COLO829 (cell line): ENCODE measurements at regions not wholly inside any gene's neighbourhood (a gene's known extent, or its start where the extent isn't known, plus 50 kb on each side); places are given as distances from the start of the nearest gene placed in this dataset.

ENCODE experiments used
- DNase-seq: peaks from one replicate; pipeline ENCODE4 v3.0.0; 2012; ENCODE audit warnings: low spot score

DNA sequence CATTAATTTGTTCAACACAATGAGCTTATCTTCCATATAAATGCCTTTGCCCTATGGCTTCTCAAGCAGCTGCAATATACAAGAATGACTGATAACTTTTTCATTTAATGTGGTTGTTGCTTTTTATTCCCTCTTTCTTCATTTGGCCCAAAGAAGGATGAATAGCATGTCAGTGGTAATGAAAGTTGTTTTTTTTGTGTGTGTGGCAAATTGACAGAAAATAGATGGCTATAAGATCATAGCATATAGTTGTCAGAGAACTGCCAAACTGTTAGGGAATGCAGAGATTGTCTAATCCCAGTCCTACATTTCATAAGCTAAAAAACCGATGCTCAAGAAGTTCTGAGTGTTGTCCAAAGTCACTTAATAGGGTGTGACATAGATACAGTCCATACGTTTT is 244.3 kb downstream of the ACTR3 start:
- no peak for DNase-seq

GRCh38 chr2:114139542-114139941 is 249.7 kb downstream of the ACTR3 start:
- DNase-seq = no peak

DNA sequence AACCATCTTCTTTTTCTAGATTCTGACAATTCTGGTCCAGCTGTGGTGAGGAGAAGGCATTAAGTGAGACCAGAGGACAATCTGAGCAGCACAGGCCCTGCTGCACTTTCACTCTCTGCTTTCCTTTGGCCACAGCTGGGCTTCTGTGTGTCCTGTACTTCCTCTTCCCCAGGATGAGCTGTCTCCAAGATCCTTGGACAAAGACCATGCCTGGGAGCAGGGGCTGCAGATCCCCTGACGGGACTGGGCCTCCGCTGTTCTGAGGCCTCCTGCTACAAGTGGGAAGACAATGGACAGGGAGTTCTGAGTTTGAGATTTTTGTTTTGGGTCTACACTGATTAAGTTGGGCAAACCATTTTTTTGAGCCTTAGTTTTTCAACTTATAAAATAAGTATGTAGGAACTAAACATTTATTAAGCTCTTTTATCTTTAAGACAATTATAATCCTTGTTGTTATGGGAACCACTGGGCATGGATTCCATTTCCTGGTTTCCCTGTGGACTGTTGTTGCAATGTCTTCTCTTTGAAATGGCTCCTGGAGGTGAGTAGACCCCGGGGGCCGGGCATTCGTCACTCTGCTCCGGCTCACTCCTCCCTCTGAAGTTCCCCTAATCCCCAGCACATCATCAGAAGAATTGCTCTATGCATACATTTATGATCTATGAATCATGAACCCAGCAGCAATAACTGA is 266.6 kb downstream of the ACTR3 start:
- DNase-seq = no peak

- no peak for DNase-seq
Observed at GRCh38 chr2:114157057-114157385, 267.1 kb downstream of the ACTR3 start.

DNA sequence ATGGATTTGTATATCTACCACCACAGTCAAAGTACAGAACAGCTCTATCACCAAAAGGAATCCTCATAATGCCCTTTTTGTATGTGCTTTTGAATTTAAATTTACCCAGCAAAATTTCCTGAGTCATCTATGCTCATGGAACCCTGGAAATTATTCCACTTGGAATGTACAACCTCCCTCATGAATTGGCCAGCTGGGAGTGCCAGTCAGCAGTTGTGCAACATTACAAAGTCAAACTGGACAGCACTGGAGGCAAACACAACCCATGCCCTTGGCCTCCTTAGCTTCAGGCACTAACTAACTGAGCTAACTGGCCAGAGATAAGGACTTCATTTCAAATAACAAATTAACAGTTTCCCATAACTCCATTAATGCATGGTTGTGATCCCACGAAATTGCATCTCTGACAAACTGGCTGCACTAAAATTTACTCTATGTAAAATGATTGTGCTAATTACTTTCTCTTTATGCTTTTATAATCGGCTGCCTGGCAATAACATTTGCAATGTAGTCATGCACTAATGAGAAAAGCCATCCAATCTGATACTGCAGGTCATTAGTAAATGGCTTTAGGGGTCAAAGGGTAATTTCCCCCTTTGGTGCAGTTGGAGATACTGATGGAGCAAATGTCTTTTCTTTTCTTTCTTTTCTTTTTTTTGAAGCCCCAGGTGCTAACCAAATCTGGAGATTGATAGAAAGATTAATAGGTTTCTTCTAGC is 270.5 kb downstream of the ACTR3 start:
- peak; percentile 35 for DNase-seq

DNA sequence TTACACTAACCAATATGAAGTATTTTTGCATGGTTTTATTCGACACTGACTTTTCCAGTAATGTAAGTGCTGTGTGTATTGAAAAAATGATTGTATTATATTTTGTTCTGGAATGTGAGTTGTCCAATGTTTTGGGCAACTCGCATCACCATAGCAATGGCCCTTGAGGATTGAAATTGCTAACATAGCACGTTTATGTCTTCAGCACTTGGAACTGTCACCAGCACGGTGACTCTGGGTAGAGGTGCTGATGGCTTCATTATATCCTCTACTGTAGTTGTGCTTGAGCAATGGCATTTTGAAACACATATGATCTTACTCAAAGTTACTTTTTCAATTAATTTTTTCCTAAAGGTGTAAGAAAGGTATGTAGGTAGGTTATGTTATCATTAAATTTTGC is 271.5 kb downstream of the ACTR3 start:
- DNase-seq = no peak

GRCh38 chr2:114167799-114168198 is 274.6 kb upstream of the DPP10 start:
- no peak for DNase-seq

DNA sequence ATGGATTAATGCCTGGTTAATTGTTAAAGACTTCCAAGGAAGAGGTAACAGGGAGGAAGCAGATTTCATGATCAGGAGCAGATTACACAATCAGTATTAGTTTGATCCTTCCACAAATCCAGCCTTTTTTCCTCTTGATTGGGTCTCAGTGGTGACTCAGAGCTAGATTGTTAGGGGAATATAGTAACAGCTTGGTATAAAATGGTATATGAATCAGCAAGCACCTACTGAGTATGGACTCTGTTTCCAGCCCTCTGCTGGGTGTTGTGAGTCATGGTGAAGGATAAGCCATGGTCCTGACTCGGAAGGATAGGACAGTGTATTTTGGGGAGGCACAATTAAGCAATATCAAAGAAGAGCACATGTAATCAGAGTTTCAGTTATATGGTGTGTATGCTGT is 272.4 kb upstream of the DPP10 start:
- DNase-seq = peak; percentile 40

DNA sequence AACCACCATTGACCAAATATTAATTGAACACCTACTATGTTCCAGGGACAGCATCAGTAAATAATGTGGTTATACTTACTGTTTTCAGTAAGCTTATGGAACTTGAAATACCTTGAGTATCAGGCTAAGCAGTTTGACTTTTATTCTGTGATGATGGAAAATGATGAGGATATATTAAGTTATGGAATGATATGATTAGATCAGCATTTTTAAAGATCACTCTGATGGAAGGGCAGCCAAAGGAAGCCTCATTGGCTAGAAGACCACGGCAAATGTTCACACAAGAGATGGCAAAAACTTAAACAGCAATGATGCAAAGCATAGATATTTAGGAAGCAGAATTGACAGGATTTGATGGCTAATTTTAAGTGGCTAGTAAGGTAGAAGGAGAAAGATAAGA is 266.9 kb upstream of the DPP10 start:
- DNase-seq = no peak

DNA sequence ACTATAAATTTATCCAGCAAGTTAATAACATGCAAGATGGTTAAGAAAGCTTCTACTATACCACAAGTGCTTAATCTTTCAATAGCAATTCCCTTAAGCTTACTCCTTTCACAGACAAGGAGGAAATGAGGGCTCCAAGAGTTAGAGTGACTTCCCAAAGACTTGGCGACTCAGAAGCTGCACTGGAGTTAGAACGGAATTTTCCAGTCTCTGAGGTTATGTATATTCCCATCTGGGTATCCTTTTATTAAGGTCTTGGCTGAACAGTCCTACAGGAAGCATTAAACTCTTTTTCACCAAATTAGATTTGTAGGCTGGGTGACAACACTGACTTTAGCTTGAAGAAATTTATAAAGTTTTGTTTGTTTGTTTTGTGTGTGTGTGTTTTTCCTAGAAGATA is 256.9 kb upstream of the DPP10 start:
- DNase-seq = no peak

DNA sequence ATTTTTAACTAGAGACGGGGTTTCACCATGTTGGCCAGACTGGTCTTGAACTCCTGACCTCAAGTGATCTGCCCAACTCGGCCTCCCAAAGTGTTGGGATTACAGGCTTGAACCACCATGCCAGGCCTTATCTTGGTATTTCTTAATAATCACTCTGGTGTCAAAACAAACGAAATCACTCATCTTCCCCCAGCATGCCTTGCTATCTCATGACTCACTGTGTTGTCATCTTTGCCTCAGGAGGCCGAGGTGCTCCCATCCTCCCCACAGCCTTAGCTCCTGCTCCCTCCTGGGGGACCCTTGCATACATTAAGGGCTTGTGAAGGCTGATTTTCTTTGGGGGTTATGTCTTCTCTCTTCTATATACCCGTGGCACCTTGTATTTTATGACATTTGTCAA is 250.1 kb upstream of the DPP10 start:
- DNase-seq = peak; percentile 51

DNA sequence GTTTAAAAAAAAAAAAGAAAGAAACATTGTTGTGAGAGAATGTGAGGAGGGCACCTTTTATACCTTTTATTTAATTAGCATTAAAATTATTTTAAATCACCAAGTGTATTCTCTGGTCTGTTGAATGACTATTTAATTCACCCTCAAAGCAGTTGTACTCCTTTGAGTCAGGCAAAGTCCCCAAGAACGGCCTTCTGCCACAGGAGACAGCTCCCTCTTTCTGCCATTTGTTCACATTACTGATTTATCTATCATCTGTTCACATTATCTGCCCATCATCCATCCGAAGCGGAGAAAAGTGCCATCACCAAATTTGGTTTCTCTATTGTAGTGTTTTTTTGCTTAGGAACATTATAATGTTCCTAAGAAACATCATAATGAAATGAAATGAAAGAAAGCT is 240.7 kb upstream of the DPP10 start:
- no peak for DNase-seq

- DNase-seq = no peak
Observed at GRCh38 chr2:114203679-114204078, 238.8 kb upstream of the DPP10 start.

DNA sequence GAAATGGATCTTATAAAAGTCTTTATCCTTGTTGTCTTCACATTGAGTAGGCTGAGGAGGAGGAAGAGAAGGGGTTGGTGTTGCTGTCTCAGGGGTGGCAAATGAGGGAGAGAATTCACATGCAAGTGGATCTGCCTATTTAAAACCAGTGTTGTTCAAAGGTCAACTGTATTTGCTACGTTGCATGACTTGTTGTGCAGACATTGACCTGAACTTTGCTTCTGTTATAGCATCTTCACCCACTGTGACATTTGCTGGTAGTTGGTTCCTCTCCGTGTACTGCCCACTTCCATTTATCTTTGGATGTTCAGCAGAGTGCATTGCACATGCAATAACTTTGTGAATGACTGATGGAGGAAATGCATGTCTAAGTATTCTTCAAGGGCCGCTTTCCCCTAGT is 228.6 kb upstream of the DPP10 start:
- DNase-seq = no peak

DNA sequence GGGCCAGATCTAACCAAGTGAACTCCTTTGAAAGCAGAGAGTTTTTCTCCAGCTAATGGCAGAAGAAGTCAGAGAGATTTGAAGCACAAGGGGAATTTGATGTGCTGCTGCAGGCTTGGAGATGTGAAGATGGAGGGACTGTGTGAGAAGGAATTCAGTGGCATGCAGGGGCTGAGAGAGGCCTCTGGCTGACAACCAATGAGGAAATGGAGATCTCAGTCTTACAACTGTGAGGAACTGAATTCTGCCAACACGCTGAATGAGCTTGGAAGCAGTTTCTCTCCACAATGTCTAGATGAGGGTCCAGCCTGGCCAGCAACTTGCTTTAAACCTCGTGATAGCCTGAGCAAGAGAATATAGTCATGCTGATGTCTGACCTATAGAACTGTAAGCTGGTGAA is 224.1 kb upstream of the DPP10 start:
- DNase-seq = no peak

DNA sequence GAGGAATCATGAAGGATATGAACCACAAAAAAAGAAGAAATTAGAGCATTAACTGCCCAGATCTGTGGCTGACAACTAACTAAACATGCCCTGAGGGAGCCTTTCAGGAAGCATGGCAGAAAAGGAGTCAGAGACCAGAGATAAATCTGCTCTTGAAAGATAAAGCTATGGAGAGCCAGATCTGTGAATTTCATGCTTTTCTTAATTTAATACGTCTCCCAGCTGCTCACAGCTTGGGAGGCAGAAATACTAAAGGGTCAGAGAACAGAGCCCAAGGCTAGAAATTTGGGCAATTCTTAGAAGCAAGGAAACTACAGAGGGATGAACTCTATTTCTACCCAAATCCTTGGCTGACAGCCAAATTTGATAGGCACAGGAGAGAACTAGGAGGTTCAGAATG is 223.0 kb upstream of the DPP10 start:
- no peak for DNase-seq

DNA sequence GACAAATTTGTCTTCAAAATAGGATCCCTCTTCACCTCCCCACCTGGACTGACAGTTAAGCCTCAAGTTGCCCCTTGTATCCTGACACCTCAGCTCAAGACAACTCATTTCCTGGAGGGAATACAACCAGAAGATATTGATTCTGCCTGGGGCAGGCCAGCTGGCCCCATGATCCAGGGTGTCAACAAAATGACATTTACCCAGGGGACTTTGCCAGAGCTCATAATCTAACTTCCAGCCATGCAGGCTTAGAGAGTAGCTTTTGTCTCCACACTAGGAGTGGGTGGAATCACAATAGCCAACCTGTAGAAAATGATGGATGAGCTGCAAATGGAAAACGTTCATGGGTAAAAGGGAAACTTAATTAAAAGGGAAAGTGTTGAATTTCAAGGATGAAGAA is 220.1 kb upstream of the DPP10 start:
- no peak for DNase-seq

GRCh38 chr2:114231921-114232320 is 210.5 kb upstream of the DPP10 start:
- no peak for DNase-seq

GRCh38 chr2:114237331-114237730 is 205.1 kb upstream of the DPP10 start:
- no peak for DNase-seq

GRCh38 chr2:114238910-114239559 is 203.4 kb upstream of the DPP10 start:
- DNase-seq = no peak

- DNase-seq = no peak
Observed at GRCh38 chr2:114248648-114249047, 193.8 kb upstream of the DPP10 start.

- DNase-seq = no peak
Observed at GRCh38 chr2:114252713-114253112, 189.7 kb upstream of the DPP10 start.

DNA sequence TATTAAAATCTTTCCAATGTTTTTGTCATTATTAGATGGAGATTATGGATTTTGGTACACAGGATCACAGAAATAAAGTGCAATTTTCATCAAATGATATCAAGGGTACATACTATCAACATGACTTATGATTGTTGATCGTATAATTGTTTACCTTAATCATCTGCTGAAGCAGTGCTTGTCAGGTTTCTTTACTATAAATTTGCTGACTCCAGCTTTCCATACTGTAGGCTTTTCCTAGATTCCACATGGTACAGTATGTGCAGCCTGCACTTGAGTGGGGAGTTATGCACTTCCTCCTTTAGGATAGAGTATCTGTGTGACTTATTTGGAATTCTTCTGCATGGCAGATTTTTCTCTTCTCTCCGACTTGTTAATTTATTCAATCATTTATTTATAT is 187.6 kb upstream of the DPP10 start:
- no peak for DNase-seq

- DNase-seq = no peak
Observed at GRCh38 chr2:114259389-114259788, 183.1 kb upstream of the DPP10 start.
